ENCODE measurements at regions not wholly inside any gene's neighbourhood (a gene's known extent, or its start where the extent isn't known, plus 50 kb on each side); places are given as distances from the start of the nearest gene placed in this dataset.

- Mint-ChIP-seq H3K4me3 (no peak overlapping the region), H3K27me3 (peaks cover 3 to 8% of the 10 kb centered on the region in 2 donors), H3K36me3 (peaks cover 0 to 2% of the 10 kb centered on the region in 2 donors), H3K4me1 (peaks cover 0 to 5% (median 5%) of the 10 kb centered on the region in 4 donors), H3K9me3 (peaks cover 2 to 23% (median 13%) of the 10 kb centered on the region in 8 donors), H3K27ac (no peak overlapping the region)
- CTCF ChIA-PET (ENCODE audit: partially characterized antibody): no interaction called here
- no peak for DNase-seq
- H3K27ac ChIP-seq (ENCODE audit: low read depth, low read length): no peak overlapping the region
- no peaks in the 10 kb centered on the region for H3K9me3 ChIP-seq (ENCODE audit: control insufficient read depth in 1 of 2, low read length in 2 of 2)
- H3K36me3 ChIP-seq (ENCODE audit: insufficient read depth, low read length): no peaks in the 10 kb centered on the region
- POLR2A ChIA-PET (ENCODE audit: partially characterized antibody): no interaction called here
- H3K4me1 ChIP-seq (ENCODE audit: insufficient read depth, low read length): no peaks in the 10 kb centered on the region
- no peak overlapping the region for H3K4me3 ChIP-seq (ENCODE audit: low read length in 2 of 2)
- intact Hi-C loops (cut with micrococcal nuclease): no loop called here
- H3K27me3 ChIP-seq (ENCODE audit: insufficient read depth, low read length): no peaks in the 10 kb centered on the region
These were observed 163.9 kb downstream of the FAXC start for GRCh38 chr6:99185525-99185924.

- POLR2A ChIA-PET (ENCODE audit: partially characterized antibody): no interaction called here
These were observed 164.8 kb downstream of the FAXC start for GRCh38 chr6:99184696-99185095.

GRCh38 chr6:99183066-99183465 is 166.4 kb downstream of the FAXC start:
- no peaks in the 10 kb centered on the region for H3K4me1 ChIP-seq (ENCODE audit: insufficient read depth, low read length)
- intact Hi-C loops (cut with micrococcal nuclease): no loop called here
- no peak overlapping the region for H3K27ac ChIP-seq (ENCODE audit: low read depth, low read length)
- Mint-ChIP-seq H3K4me1 (no peaks in the 10 kb centered on the region), H3K27ac (no peak overlapping the region), H3K9me3 (peaks cover 5 to 29% (median 17%) of the 10 kb centered on the region in 8 donors), H3K36me3 (peaks cover 0 to 2% of the 10 kb centered on the region in 2 donors), H3K4me3 (no peak overlapping the region), H3K27me3 (peaks cover 2 to 4% of the 10 kb centered on the region in 2 donors)
- H3K9me3 ChIP-seq (ENCODE audit: control insufficient read depth in 1 of 2, low read length in 2 of 2): no peaks in the 10 kb centered on the region
- no peak overlapping the region for H3K4me3 ChIP-seq (ENCODE audit: low read length in 2 of 2)
- CTCF ChIA-PET (ENCODE audit: partially characterized antibody): no interaction called here
- no peaks in the 10 kb centered on the region for H3K27me3 ChIP-seq (ENCODE audit: insufficient read depth, low read length)
- H3K36me3 ChIP-seq (ENCODE audit: insufficient read depth, low read length): no peaks in the 10 kb centered on the region
- no peak for DNase-seq
- POLR2A ChIA-PET (ENCODE audit: partially characterized antibody): no interaction called here

More at GRCh38 chr6:99184696-99185095, 164.8 kb downstream of the FAXC start:
- Mint-ChIP-seq H3K4me1 (no peaks in the 10 kb centered on the region), H3K9me3 (peaks cover 4 to 28% (median 17%) of the 10 kb centered on the region in 8 donors), H3K27me3 (peaks cover 0 to 4% of the 10 kb centered on the region in 2 donors), H3K36me3 (peaks cover 0 to 2% of the 10 kb centered on the region in 2 donors), H3K4me3 (no peak overlapping the region), H3K27ac (no peak overlapping the region)
- Histone ChIP-seq H3K27ac (ENCODE audit: low read depth, low read length) (no peak overlapping the region), H3K36me3 (ENCODE audit: insufficient read depth, low read length) (no peaks in the 10 kb centered on the region), H3K27me3 (ENCODE audit: insufficient read depth, low read length) (no peaks in the 10 kb centered on the region), H3K4me1 (ENCODE audit: insufficient read depth, low read length) (no peaks in the 10 kb centered on the region), H3K4me3 (ENCODE audit: low read length in 2 of 2) (no peak overlapping the region), H3K9me3 (ENCODE audit: control insufficient read depth in 1 of 2, low read length in 2 of 2) (no peaks in the 10 kb centered on the region)
- CTCF ChIA-PET (ENCODE audit: partially characterized antibody): no interaction called here
- DNase-seq: no peak
- intact Hi-C loops (cut with micrococcal nuclease): no loop called here

GRCh38 chr6:99181174-99181573 is 168.3 kb downstream of the FAXC start:
- H3K4me1 Mint-ChIP-seq: no peaks in the 10 kb centered on the region
- H3K27me3 Mint-ChIP-seq: peaks cover 2 to 4% of the 10 kb centered on the region in 2 donors
- Histone ChIP-seq H3K36me3 (ENCODE audit: insufficient read depth, low read length) (no peaks in the 10 kb centered on the region), H3K4me3 (ENCODE audit: low read length in 2 of 2) (no peak overlapping the region), H3K4me1 (ENCODE audit: insufficient read depth, low read length) (no peaks in the 10 kb centered on the region), H3K27ac (ENCODE audit: low read depth, low read length) (no peak overlapping the region), H3K27me3 (ENCODE audit: insufficient read depth, low read length) (no peaks in the 10 kb centered on the region), H3K9me3 (ENCODE audit: control insufficient read depth in 1 of 2, low read length in 2 of 2) (no peaks in the 10 kb centered on the region)
- peaks cover 0 to 2% of the 10 kb centered on the region in 2 donors for H3K36me3 Mint-ChIP-seq
- intact Hi-C loops (cut with micrococcal nuclease): no loop called here
- ChIA-PET POLR2A (ENCODE audit: partially characterized antibody) (no interaction called here), CTCF (ENCODE audit: partially characterized antibody) (no interaction called here)
- H3K27ac Mint-ChIP-seq: no peak overlapping the region
- H3K4me3 Mint-ChIP-seq: no peak overlapping the region
- peaks cover 5 to 29% (median 17%) of the 10 kb centered on the region in 8 donors for H3K9me3 Mint-ChIP-seq
- DNase-seq: no peak

- intact Hi-C loops (cut with micrococcal nuclease): no loop called here
- H3K4me3 Mint-ChIP-seq: no peak overlapping the region
- no peak for DNase-seq
These were observed 171.3 kb downstream of the FAXC start for GRCh38 chr6:99178168-99178567.

GRCh38 chr6:99177736-99178135 is 171.7 kb downstream of the FAXC start:
- ChIA-PET CTCF (ENCODE audit: partially characterized antibody) (no interaction called here), POLR2A (ENCODE audit: partially characterized antibody) (no interaction called here)
- no peak for DNase-seq

More at GRCh38 chr6:99178168-99178567, 171.3 kb downstream of the FAXC start:
- POLR2A ChIA-PET (ENCODE audit: partially characterized antibody): no interaction called here
- peaks cover 0 to 2% of the 10 kb centered on the region in 2 donors for H3K36me3 Mint-ChIP-seq
- H3K9me3 Mint-ChIP-seq: peaks cover 5 to 29% (median 16%) of the 10 kb centered on the region in 8 donors
- Histone ChIP-seq H3K4me3 (ENCODE audit: low read length in 2 of 2) (no peak overlapping the region), H3K27ac (ENCODE audit: low read depth, low read length) (no peak overlapping the region), H3K36me3 (ENCODE audit: insufficient read depth, low read length) (no peaks in the 10 kb centered on the region), H3K4me1 (ENCODE audit: insufficient read depth, low read length) (no peaks in the 10 kb centered on the region), H3K27me3 (ENCODE audit: insufficient read depth, low read length) (no peaks in the 10 kb centered on the region), H3K9me3 (ENCODE audit: control insufficient read depth in 1 of 2, low read length in 2 of 2) (no peaks in the 10 kb centered on the region)
- H3K4me1 Mint-ChIP-seq: no peaks in the 10 kb centered on the region
- peaks cover 2% of the 10 kb centered on the region in 2 donors for H3K27me3 Mint-ChIP-seq
- CTCF ChIA-PET (ENCODE audit: partially characterized antibody): no interaction called here
- H3K27ac Mint-ChIP-seq: no peak overlapping the region

GRCh38 chr6:99165838-99166237 is 183.6 kb downstream of the FAXC start:
- Mint-ChIP-seq H3K4me3 (no peak overlapping the region), H3K4me1 (no peaks in the 10 kb centered on the region), H3K27ac (no peak overlapping the region), H3K9me3 (peaks cover 0 to 2% (median 0%) of the 10 kb centered on the region in 8 donors), H3K36me3 (no peaks in the 10 kb centered on the region), H3K27me3 (peaks cover 5 to 10% of the 10 kb centered on the region in 2 donors)
- Histone ChIP-seq H3K9me3 (ENCODE audit: control insufficient read depth in 1 of 2, low read length in 2 of 2) (no peaks in the 10 kb centered on the region), H3K4me3 (ENCODE audit: low read length in 2 of 2) (no peak overlapping the region), H3K36me3 (ENCODE audit: insufficient read depth, low read length) (no peaks in the 10 kb centered on the region), H3K27ac (ENCODE audit: low read depth, low read length) (no peak overlapping the region), H3K4me1 (ENCODE audit: insufficient read depth, low read length) (no peaks in the 10 kb centered on the region), H3K27me3 (ENCODE audit: insufficient read depth, low read length) (no peaks in the 10 kb centered on the region)
- intact Hi-C loops (cut with micrococcal nuclease): no loop called here
- DNase-seq: no peak
- ChIA-PET POLR2A (ENCODE audit: partially characterized antibody) (no interaction called here), CTCF (ENCODE audit: partially characterized antibody) (no interaction called here)

More at GRCh38 chr6:99177736-99178135, 171.7 kb downstream of the FAXC start:
- Histone ChIP-seq H3K27ac (ENCODE audit: low read depth, low read length) (no peak overlapping the region), H3K4me1 (ENCODE audit: insufficient read depth, low read length) (no peaks in the 10 kb centered on the region), H3K4me3 (ENCODE audit: low read length in 2 of 2) (no peak overlapping the region), H3K36me3 (ENCODE audit: insufficient read depth, low read length) (no peaks in the 10 kb centered on the region), H3K9me3 (ENCODE audit: control insufficient read depth in 1 of 2, low read length in 2 of 2) (no peaks in the 10 kb centered on the region), H3K27me3 (ENCODE audit: insufficient read depth, low read length) (no peaks in the 10 kb centered on the region)
- Mint-ChIP-seq H3K36me3 (peaks cover 0 to 2% of the 10 kb centered on the region in 2 donors), H3K9me3 (peaks cover 5 to 29% (median 16%) of the 10 kb centered on the region in 8 donors), H3K27me3 (peaks cover 2% of the 10 kb centered on the region in 2 donors), H3K4me1 (no peaks in the 10 kb centered on the region), H3K27ac (no peak overlapping the region), H3K4me3 (no peak overlapping the region)
- intact Hi-C loops (cut with micrococcal nuclease): no loop called here

- no peak for DNase-seq
- no peak overlapping the region for H3K4me3 Mint-ChIP-seq
- intact Hi-C loops (cut with micrococcal nuclease): no loop called here
- ChIA-PET CTCF (ENCODE audit: partially characterized antibody) (no interaction called here), POLR2A (ENCODE audit: partially characterized antibody) (no interaction called here)
- Histone ChIP-seq H3K9me3 (ENCODE audit: control insufficient read depth in 1 of 2, low read length in 2 of 2) (no peaks in the 10 kb centered on the region), H3K4me3 (ENCODE audit: low read length in 2 of 2) (no peak overlapping the region), H3K36me3 (ENCODE audit: insufficient read depth, low read length) (no peaks in the 10 kb centered on the region), H3K4me1 (ENCODE audit: insufficient read depth, low read length) (no peaks in the 10 kb centered on the region), H3K27me3 (ENCODE audit: insufficient read depth, low read length) (no peaks in the 10 kb centered on the region), H3K27ac (ENCODE audit: low read depth, low read length) (no peak overlapping the region)
- no peak overlapping the region for H3K27ac Mint-ChIP-seq
- no peaks in the 10 kb centered on the region for H3K27me3 Mint-ChIP-seq
- no peaks in the 10 kb centered on the region for H3K36me3 Mint-ChIP-seq
- H3K4me1 Mint-ChIP-seq: no peaks in the 10 kb centered on the region
- no peaks in the 10 kb centered on the region for H3K9me3 Mint-ChIP-seq
These were observed 197.2 kb downstream of the FAXC start for GRCh38 chr6:99152347-99152643.
